H1 (cell line): ENCODE measurements at regions not wholly inside any gene's neighbourhood (a gene's known extent, or its start where the extent isn't known, plus 50 kb on each side); places are given as distances from the start of the nearest gene placed in this dataset.

Experiments
- CTCF ChIA-PET: fragments of 300-600 bp; sonication (Branson Sonifier 250); formaldehyde crosslinking; loops from one replicate; lab custom pipeline; 2021; ENCODE audit not compliant: partially characterized antibody; lab: Charles Lee
- POLR2A ChIA-PET: fragments of 300-600 bp; sonication (Branson Sonifier 250); formaldehyde crosslinking; loops from one replicate; lab custom pipeline; 2021; ENCODE audit warnings: inconsistent platforms; ENCODE audit not compliant: partially characterized antibody; lab: Charles Lee
- DNase-seq, 2 experiments: peaks; one replicate each; pipeline versions ENCODE4 v3.0.0 to v3.0.0-alpha.2; 2010 to 2022; ENCODE audit warnings: low spot score in 2 of 2, low read depth in 1 of 2, mixed read lengths in 1 of 2
- FAIRE-seq: peaks from 2 replicates; lab custom pipeline; 2011; peaks lifted over from hg19 to GRCh38; lab: Jason Lieb, UNC
- H2AFZ ChIP-seq: 2 replicates; pipeline ENCODE4 v1.8.1; 2012; ENCODE audit warnings: low read length, inconsistent platforms
- H2AK5ac ChIP-seq: 2 replicates; pipeline ENCODE4 v1.6.1; 2013; ENCODE audit warnings: low read depth, low read length
- H2BK120ac ChIP-seq: replicated peaks from 2 replicates; pipeline ENCODE3; 2013; ENCODE audit warnings: low read depth, low read length, inconsistent platforms
- H2BK12ac ChIP-seq: 2 replicates; pipeline ENCODE4 v1.6.1; 2013; ENCODE audit warnings: low read depth, low read length
- H2BK15ac ChIP-seq: 2 replicates; pipeline ENCODE4 v1.6.1; 2013; ENCODE audit warnings: low read length
- H2BK20ac ChIP-seq: 2 replicates; pipeline ENCODE4 v1.6.1; 2013; ENCODE audit warnings: low read length
- H2BK5ac ChIP-seq: 2 replicates; pipeline ENCODE4 v1.6.1; 2013; ENCODE audit warnings: low read depth, low read length
- H3K14ac ChIP-seq: 2 replicates; pipeline ENCODE4 v1.6.1; 2013; ENCODE audit warnings: inconsistent platforms; ENCODE audit not compliant: insufficient read length
- H3K18ac ChIP-seq: 2 replicates; pipeline ENCODE4 v1.6.1; 2013; ENCODE audit warnings: low read length; ENCODE audit errors: extremely low read depth
- H3K23ac ChIP-seq: 2 replicates; pipeline ENCODE4 v1.6.1; 2013; ENCODE audit warnings: inconsistent platforms; ENCODE audit not compliant: insufficient read length
- H3K23me2 ChIP-seq: 2 replicates; pipeline ENCODE4 v1.6.1; 2013; ENCODE audit warnings: low read depth, low read length
- H3K27ac ChIP-seq: 2 replicates; pipeline ENCODE4 v1.6.1; 2011; ENCODE audit warnings: low read depth, low read length, inconsistent platforms
- H3K27me3 ChIP-seq, 4 experiments: replicated peaks in 1 of 4; 1 replicate in 1 of 4; 2 replicates in 3 of 4; pipeline versions ENCODE4 v1.6.1 to v1.8.1; 2011 to 2013; ENCODE audit warnings: low read length in 3 of 4, mild to moderate bottlenecking in 3 of 4, inconsistent platforms in 2 of 4, mixed read lengths in 2 of 4, moderate library complexity in 1 of 4; ENCODE audit not compliant: control insufficient read depth in 3 of 4, insufficient read depth in 3 of 4; ENCODE audit errors: extremely low read depth in 1 of 4
- H3K36me3 ChIP-seq, 4 experiments: 2 replicates each; pipeline versions ENCODE4 v1.6.1 to v1.8.1; 2011 to 2013; ENCODE audit warnings: mild to moderate bottlenecking in 4 of 4, low read length in 3 of 4, moderate library complexity in 2 of 4, control low read depth in 1 of 4, inconsistent platforms in 1 of 4; ENCODE audit not compliant: insufficient read depth in 4 of 4, control insufficient read depth in 2 of 4
- H3K4ac ChIP-seq: replicated peaks from 2 replicates; pipeline ENCODE3; 2013; ENCODE audit warnings: low read length, low read depth, mixed read lengths, inconsistent platforms; ENCODE audit not compliant: insufficient read length
- H3K4me1 ChIP-seq, 4 experiments: replicated peaks in 1 of 4; 1 replicate in 1 of 4; 2 replicates in 3 of 4; pipeline versions ENCODE4 v1.6.1 to v1.8.1; 2011 to 2013; ENCODE audit warnings: low read length in 3 of 4, inconsistent platforms in 2 of 4, mixed read lengths in 1 of 4; ENCODE audit not compliant: insufficient read depth in 4 of 4, control insufficient read depth in 3 of 4
- H3K4me2 ChIP-seq, 2 experiments: 2 replicates each; pipeline versions ENCODE4 v1.6.1 to v1.8.1; 2011 to 2013; ENCODE audit warnings: low read depth in 2 of 2, low read length in 2 of 2, control low read depth in 1 of 2, inconsistent platforms in 1 of 2, mild to moderate bottlenecking in 1 of 2; ENCODE audit not compliant: insufficient read depth in 1 of 2
- H3K4me3 ChIP-seq, 4 experiments: fragments of 200-600, 300-600 bp in 1 of 4; sonication (generic), shearing (Covaris generic), sonication (Bioruptor Twin) in 1 of 4; 2 replicates each; pipeline versions ENCODE4 v1.5.1 to v1.8.1; 2011 to 2016; ENCODE audit warnings: low read length in 4 of 4, low read depth in 3 of 4, control low read depth in 2 of 4, inconsistent platforms in 2 of 4, mild to moderate bottlenecking in 2 of 4, mixed read lengths in 1 of 4, moderate library complexity in 1 of 4; ENCODE audit not compliant: insufficient read depth in 2 of 4; ENCODE audit errors: extremely low read depth in 1 of 4
- H3K56ac ChIP-seq: replicated peaks from 2 replicates; pipeline ENCODE3; 2013; ENCODE audit warnings: low read depth, mild to moderate bottlenecking, mixed read lengths, low read length, inconsistent platforms; ENCODE audit not compliant: insufficient read length
- H3K79me1 ChIP-seq: 2 replicates; pipeline ENCODE4 v1.6.1; 2013; ENCODE audit warnings: low read depth, low read length, control low read depth
- H3K79me2 ChIP-seq, 2 experiments: 2 replicates each; pipeline versions ENCODE4 v1.6.1 to v1.8.1; 2012 to 2013; ENCODE audit warnings: low read length in 2 of 2, mild to moderate bottlenecking in 2 of 2, inconsistent platforms in 1 of 2; ENCODE audit not compliant: insufficient read depth in 2 of 2, control insufficient read depth in 1 of 2
- H3K9ac ChIP-seq, 4 experiments: replicated peaks in 1 of 4; 1 replicate in 1 of 4; 2 replicates in 3 of 4; pipeline versions ENCODE4 v1.6.1 to v1.8.1; 2011 to 2013; ENCODE audit warnings: low read depth in 3 of 4, low read length in 3 of 4, control low read depth in 2 of 4, mild to moderate bottlenecking in 2 of 4, moderate library complexity in 2 of 4, inconsistent platforms in 1 of 4; ENCODE audit errors: extremely low read depth in 1 of 4
- H3K9me3 ChIP-seq, 2 experiments: 2 replicates each; pipeline versions ENCODE4 v1.6.1 to v1.8.1; 2012 to 2013; ENCODE audit warnings: mild to moderate bottlenecking in 2 of 2, moderate library complexity in 2 of 2, control low read depth in 1 of 2, inconsistent platforms in 1 of 2, low read depth in 1 of 2, low read length in 1 of 2, mixed read lengths in 1 of 2; ENCODE audit not compliant: insufficient read depth in 2 of 2
- H4K20me1 ChIP-seq, 2 experiments: replicated peaks in 1 of 2; 2 replicates each; pipeline versions ENCODE3 to v1.8.1; 2011 to 2013; ENCODE audit warnings: inconsistent platforms in 2 of 2, low read length in 2 of 2, mild to moderate bottlenecking in 1 of 2; ENCODE audit not compliant: insufficient read depth in 2 of 2, control insufficient read depth in 1 of 2
- H4K5ac ChIP-seq: 2 replicates; pipeline ENCODE4 v1.6.1; 2013; ENCODE audit warnings: low read length, low read depth, mixed read lengths, inconsistent platforms; ENCODE audit not compliant: insufficient read length
- H4K8ac ChIP-seq: 2 replicates; pipeline ENCODE4 v1.8.0; 2013; ENCODE audit warnings: mild to moderate bottlenecking, moderate library complexity, low read length, inconsistent platforms; ENCODE audit not compliant: insufficient read depth; ENCODE audit errors: extremely low read depth
- H4K91ac ChIP-seq: replicated peaks from 2 replicates; pipeline ENCODE3; 2013; ENCODE audit warnings: low read length, mixed read lengths, inconsistent platforms; ENCODE audit not compliant: insufficient read length
- BRCA1 ChIP-seq: IDR thresholded peaks from 2 replicates; pipeline ENCODE4 v1.6.1; 2012; ENCODE audit warnings: low read depth, low read length, improper control_type of control experiment
- EGR1 ChIP-seq: IDR thresholded peaks from 2 replicates; pipeline ENCODE4 v1.6.1; 2011; ENCODE audit warnings: low read depth, low read length, borderline replicate concordance
- HDAC6 ChIP-seq: IDR thresholded peaks from one replicate; pipeline ENCODE4 v1.7.1; 2012; ENCODE audit warnings: low read depth, mild to moderate bottlenecking, inconsistent platforms, low read length, moderate library complexity
- JUND ChIP-seq: IDR thresholded peaks from 2 replicates; pipeline ENCODE4 v1.6.1; 2011; ENCODE audit warnings: mild to moderate bottlenecking, improper control_type of control experiment, low read length
- MAFK ChIP-seq: IDR thresholded peaks from 2 replicates; pipeline ENCODE4 v1.6.1; 2012; ENCODE audit warnings: low read depth, mild to moderate bottlenecking, improper control_type of control experiment, low read length
- POU5F1 ChIP-seq: IDR thresholded peaks from 2 replicates; pipeline ENCODE4 v1.6.1; 2011; ENCODE audit warnings: low read depth, mild to moderate bottlenecking, low read length, moderate library complexity
- RNF2 ChIP-seq: fragments of 200-900, 300-1000 bp; sonication (generic); IDR thresholded peaks from 2 replicates; pipeline ENCODE4 v1.7.1; 2016; ENCODE audit warnings: borderline replicate concordance, low read depth, mild to moderate bottlenecking, antibody characterized with exemption, low read length; ENCODE audit not compliant: poor library complexity, severe bottlenecking; ENCODE audit errors: missing control alignments
- SAP30 ChIP-seq: fragments of 300-600 bp; sonication (generic); IDR thresholded peaks from 2 replicates; pipeline ENCODE4 v1.7.1; 2012; ENCODE audit warnings: low read length, moderate library complexity, mild to moderate bottlenecking, inconsistent platforms; ENCODE audit not compliant: insufficient read depth, insufficient replicate concordance
- SIX5 ChIP-seq: IDR thresholded peaks from 2 replicates; pipeline ENCODE4 v1.6.1; 2011; ENCODE audit warnings: mild to moderate bottlenecking, low read depth, low read length
- SP1 ChIP-seq: IDR thresholded peaks from 2 replicates; pipeline ENCODE4 v1.6.1; 2011; ENCODE audit warnings: low read depth, low read length
- SP2 ChIP-seq: IDR thresholded peaks from 2 replicates; pipeline ENCODE4 v1.6.1; 2012; ENCODE audit warnings: mild to moderate bottlenecking, low read length, inconsistent platforms
- SUZ12 ChIP-seq: fragments of 200-600 bp; sonication (generic); IDR thresholded peaks from 2 replicates; pipeline ENCODE4 v1.6.1; 2012; ENCODE audit warnings: mild to moderate bottlenecking, inconsistent platforms, low read length, moderate library complexity, mixed read lengths
- YY1 ChIP-seq: IDR thresholded peaks from 2 replicates; pipeline ENCODE4 v1.6.1; 2011; ENCODE audit warnings: low read depth, mild to moderate bottlenecking, low read length
- ZNF274 ChIP-seq: IDR thresholded peaks from 2 replicates; pipeline ENCODE4 v1.7.0; 2012; ENCODE audit warnings: low read length, borderline replicate concordance; ENCODE audit errors: extremely low read depth

- Histone ChIP-seq H3K4me3 (no peak overlapping the region), H4K5ac (no peak overlapping the region), H3K23me2 (no peaks in the 10 kb centered on the region), H3K4me1 (no peaks in the 10 kb centered on the region), H3K36me3 (no peaks in the 10 kb centered on the region), H3K79me1 (no peaks in the 10 kb centered on the region), H4K20me1 (no peaks in the 10 kb centered on the region), H3K14ac (no peak overlapping the region), H3K18ac (no peak overlapping the region), H3K56ac (no peak overlapping the region), H2BK120ac (no peak overlapping the region), H2BK12ac (no peak overlapping the region)
- FAIRE-seq: no peak
- POLR2A ChIA-PET: no interaction called here
- TF ChIP-seq BRCA1: no peak
- no peak for TF ChIP-seq POU5F1
- TF ChIP-seq SAP30: no peak
- TF ChIP-seq SIX5: no peak
- TF ChIP-seq JUND: no peak
- no peak for TF ChIP-seq SP1
- TF ChIP-seq EGR1: no peak
- TF ChIP-seq MAFK: no peak
- no peak for TF ChIP-seq SP2
- no peak for TF ChIP-seq RNF2
- TF ChIP-seq SUZ12: no peak
- TF ChIP-seq YY1: no peak
- no peak for TF ChIP-seq ZNF274
- no peak for TF ChIP-seq HDAC6
- TF ChIP-seq, all 59 proteins: peak for 0
- no peak overlapping the region for H2AK5ac ChIP-seq
- H3K9ac ChIP-seq: no peak overlapping the region
- DNase-seq: no peak
- no peak overlapping the region for H2BK15ac ChIP-seq
- CTCF ChIA-PET: interaction anchor here (1.2 kb wide), 1 partner anchor 247 kb away, joined by 3 read pairs; no protein-coding TSS in a partner anchor
- no peak overlapping the region for H4K8ac ChIP-seq
- H3K27ac ChIP-seq: no peak overlapping the region
- H2BK20ac ChIP-seq: no peak overlapping the region
- H3K9me3 ChIP-seq: no peaks in the 10 kb centered on the region
- H2BK5ac ChIP-seq: no peak overlapping the region
- H3K27me3 ChIP-seq: no peaks in the 10 kb centered on the region; a peak in 1 of 7 replicates
- H3K4me2 ChIP-seq: no peak overlapping the region
- H3K4ac ChIP-seq: no peak overlapping the region
- H3K23ac ChIP-seq: no peak overlapping the region
- H2AFZ ChIP-seq: no peak overlapping the region
- H3K79me2 ChIP-seq: no peaks in the 10 kb centered on the region
- H4K91ac ChIP-seq: no peak overlapping the region
Observed at GRCh38 chr2:225310745-225311144, 88.8 kb upstream of the NYAP2 start.
